ENCODE measurements at regions not wholly inside any gene's neighbourhood (a gene's known extent, or its start where the extent isn't known, plus 50 kb on each side); places are given as distances from the start of the nearest gene placed in this dataset.
"Not testable (repeated sequence)": the region's sequence is repeated elsewhere in the genome, so short reads cannot be mapped to it uniquely, and the experiment has no call there.

DNA sequence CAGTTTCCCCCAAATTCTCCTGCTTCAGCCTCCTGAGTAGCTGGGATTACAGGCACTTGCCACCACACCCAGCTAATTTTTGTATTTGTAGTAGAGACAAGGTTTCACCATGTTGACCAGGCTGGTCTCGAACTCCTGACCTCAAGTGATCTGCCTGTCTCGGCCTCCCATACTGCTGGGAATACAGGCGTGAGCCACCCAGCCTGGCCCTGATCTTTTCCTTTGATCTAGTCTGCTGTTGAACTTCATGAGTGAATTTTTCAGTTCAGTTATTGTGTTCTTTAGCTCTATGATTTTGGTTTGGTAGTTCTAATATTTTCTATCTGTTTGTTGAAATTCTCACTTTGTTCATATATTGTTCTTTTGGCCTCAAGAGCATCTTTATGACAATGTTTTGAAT, 83.4 kb upstream of the RAP2C start:
- H3K4me3 ChIP-seq (ENCODE audit: low read depth, low read length), result not testable (repeated sequence)

DNA sequence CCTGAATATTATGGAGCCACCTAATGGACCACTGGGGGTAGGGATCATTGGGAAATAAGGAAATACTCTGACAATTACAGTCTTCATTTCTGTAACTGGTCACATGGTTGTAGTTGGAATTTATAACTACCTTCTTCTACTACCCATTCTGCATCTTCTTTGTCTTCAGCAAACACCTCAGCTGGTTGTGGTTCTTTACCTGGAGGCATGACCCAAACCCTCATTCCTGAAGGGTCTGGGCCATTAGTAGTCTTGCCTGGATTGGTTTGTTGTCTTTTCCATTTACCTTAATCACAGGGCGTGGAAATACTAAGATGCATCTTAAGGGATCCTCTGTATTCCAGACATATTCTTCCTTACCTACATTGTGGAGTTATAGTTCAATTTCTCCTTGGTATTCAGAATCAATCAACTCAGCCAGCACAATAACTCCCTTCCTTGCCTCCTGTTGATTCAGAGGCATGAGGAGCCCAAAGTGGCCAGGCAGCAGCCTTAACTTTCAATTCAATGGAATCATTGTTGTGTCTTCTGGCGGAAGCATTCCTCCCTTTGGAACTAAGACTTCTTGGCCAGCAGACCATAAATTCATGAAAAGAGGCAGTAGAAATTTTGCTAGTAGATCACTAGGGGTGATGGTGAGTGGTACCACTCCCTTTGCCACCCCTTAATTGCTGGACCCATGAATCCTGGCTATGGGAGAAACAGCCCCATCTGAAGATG, 75.7 kb upstream of the RAP2C start:
- TF ChIP-seq, protein P1, sequence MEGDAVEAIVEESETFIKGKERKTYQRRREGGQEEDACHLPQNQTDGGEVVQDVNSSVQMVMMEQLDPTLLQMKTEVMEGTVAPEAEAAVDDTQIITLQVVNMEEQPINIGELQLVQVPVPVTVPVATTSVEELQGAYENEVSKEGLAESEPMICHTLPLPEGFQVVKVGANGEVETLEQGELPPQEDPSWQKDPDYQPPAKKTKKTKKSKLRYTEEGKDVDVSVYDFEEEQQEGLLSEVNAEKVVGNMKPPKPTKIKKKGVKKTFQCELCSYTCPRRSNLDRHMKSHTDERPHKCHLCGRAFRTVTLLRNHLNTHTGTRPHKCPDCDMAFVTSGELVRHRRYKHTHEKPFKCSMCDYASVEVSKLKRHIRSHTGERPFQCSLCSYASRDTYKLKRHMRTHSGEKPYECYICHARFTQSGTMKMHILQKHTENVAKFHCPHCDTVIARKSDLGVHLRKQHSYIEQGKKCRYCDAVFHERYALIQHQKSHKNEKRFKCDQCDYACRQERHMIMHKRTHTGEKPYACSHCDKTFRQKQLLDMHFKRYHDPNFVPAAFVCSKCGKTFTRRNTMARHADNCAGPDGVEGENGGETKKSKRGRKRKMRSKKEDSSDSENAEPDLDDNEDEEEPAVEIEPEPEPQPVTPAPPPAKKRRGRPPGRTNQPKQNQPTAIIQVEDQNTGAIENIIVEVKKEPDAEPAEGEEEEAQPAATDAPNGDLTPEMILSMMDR (IDR thresholded peaks at IDR 0.05; ENCODE audit: low read depth, low read length), result no peak
- no peak overlapping the region for H3K4me3 ChIP-seq (ENCODE audit: low read depth, low read length)

DNA sequence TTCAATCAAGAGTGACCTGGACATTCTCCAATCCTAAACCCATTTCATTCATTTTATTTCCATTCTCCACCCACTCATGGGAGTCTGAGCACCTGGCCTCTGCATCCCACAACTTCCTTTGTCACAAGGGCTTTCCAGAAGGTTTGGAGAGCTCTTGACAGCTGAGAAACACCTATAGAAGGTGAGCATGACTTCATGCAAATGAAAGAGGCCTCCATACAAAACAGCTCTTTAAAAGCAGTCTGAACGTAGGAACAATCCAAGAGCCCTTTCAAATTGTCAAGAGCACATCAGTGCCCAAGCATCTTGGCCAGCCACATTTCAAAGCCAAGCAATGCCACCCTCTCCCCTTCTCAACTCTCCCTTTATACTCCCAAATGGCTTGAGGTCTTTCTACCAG, 74.9 kb upstream of the RAP2C start:
- TF ChIP-seq, protein P1 (IDR thresholded peaks at IDR 0.05; ENCODE audit: low read depth, low read length), result no peak
- H3K4me3 ChIP-seq (ENCODE audit: low read depth, low read length), result no peak overlapping the region

- H3K4me3 ChIP-seq (ENCODE audit: low read depth, low read length), result no peak overlapping the region
- TF ChIP-seq, protein P1 (IDR thresholded peaks at IDR 0.05; ENCODE audit: low read depth, low read length), result 0 out of 2 replicates have a peak, but pooled peaks have one; percentile 25
Measured at GRCh38 chrX:132292793-132293192, 73.5 kb upstream of the RAP2C start.

DNA sequence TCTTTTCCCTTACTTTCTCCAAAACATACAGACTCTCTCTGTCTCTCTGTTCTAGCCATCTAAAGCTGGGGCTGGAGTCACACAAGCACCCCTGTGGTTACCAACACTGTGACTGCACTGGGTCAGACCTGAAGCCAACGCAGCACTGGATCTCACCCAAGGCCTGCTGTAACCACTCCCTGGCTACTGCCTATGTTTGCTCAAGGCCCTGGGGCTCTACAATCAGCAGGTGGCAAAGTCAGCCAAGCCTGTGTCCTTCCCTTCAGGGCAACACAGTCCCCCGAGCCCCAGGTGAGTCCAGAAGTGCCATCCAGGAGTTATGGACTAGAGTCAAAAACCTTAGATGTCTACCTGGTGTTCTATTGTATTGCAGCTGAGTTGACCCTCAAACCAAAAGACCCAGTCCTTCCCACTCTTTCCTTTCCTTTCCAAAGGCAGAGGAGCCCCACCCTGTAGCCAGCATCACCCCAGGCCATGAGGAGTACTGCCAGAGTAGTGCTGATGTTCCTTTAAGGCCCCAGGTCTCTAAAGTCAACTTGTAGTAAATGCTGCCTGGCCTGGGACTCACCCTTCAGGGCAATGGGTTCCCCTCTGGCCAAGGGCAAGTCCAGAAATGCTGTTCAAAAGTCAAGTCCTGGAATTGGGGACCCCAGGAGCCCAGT, 58.8 kb upstream of the RAP2C start:
- TF ChIP-seq, protein P1 (IDR thresholded peaks at IDR 0.05; ENCODE audit: low read depth, low read length), result no peak
- H3K4me3 ChIP-seq (ENCODE audit: low read depth, low read length), result no peak overlapping the region

DNA sequence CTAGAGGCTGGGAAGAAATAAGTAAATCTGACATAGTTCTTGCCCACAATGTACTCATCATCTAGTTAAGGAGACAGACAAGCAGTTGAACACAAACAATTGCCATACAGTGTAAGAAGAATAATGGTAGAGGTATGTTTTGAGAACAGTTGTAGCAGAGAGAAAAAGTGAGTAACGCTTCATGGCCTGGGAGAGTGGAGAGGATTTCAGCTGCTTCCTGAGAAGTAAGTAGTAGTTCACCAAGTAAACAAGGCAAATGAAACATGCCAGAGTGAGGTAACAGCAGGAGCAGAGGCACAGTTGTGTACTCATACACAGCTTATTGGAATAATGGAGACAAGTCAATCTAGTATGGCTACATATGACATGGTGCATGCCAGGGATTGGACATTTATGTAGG, 53.6 kb upstream of the RAP2C start:
- TF ChIP-seq, protein P1 (IDR thresholded peaks at IDR 0.05; ENCODE audit: low read depth, low read length), result no peak
- H3K4me3 ChIP-seq (ENCODE audit: low read depth, low read length), result no peak overlapping the region

DNA sequence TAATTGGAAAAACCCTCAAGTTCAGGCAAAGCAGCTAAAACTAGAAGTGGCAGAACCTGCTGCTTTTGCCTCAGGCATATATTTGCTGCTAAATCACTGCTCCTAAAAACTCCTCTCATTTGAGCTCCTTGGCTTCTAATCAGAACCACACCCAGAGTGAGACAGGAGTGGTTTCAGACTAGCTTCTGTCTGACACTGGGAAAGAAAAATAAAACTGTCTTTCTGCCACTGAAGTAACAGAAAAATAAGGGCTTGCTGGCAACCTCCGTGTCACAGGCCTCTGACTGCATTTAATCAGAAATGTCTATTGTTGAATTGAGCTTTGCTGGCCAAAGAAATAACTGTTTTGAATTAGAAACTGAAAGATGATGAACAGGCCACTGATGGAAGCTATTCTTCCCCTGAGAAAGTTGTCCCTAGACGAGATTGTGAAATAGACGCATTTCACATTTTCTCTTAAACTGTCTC, 52.1 kb upstream of the RAP2C start:
- H3K4me3 ChIP-seq (ENCODE audit: low read depth, low read length), result no peak overlapping the region
- TF ChIP-seq, protein P1 (IDR thresholded peaks at IDR 0.05; ENCODE audit: low read depth, low read length), result no peak

Data from WI38 (cell line).